ENCODE measurements at regions not wholly inside any gene's neighbourhood (a gene's known extent, or its start where the extent isn't known, plus 50 kb on each side); places are given as distances from the start of the nearest gene placed in this dataset.

GRCh38 chr15:35305946-35306345 lies 220.9 kb upstream of the NANOGP8 start:
- TF ChIP-seq, protein P1, sequence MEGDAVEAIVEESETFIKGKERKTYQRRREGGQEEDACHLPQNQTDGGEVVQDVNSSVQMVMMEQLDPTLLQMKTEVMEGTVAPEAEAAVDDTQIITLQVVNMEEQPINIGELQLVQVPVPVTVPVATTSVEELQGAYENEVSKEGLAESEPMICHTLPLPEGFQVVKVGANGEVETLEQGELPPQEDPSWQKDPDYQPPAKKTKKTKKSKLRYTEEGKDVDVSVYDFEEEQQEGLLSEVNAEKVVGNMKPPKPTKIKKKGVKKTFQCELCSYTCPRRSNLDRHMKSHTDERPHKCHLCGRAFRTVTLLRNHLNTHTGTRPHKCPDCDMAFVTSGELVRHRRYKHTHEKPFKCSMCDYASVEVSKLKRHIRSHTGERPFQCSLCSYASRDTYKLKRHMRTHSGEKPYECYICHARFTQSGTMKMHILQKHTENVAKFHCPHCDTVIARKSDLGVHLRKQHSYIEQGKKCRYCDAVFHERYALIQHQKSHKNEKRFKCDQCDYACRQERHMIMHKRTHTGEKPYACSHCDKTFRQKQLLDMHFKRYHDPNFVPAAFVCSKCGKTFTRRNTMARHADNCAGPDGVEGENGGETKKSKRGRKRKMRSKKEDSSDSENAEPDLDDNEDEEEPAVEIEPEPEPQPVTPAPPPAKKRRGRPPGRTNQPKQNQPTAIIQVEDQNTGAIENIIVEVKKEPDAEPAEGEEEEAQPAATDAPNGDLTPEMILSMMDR (IDR thresholded peaks at IDR 0.05; ENCODE audit: borderline replicate concordance, extremely low read depth, low read length, poor library complexity, severe bottlenecking), result no peak
- TF ChIP-seq EZH2 (IDR thresholded peaks at IDR 0.05; ENCODE audit: borderline replicate concordance, low read depth, low read length, severe bottlenecking), result no peak
